ENCODE measurements at regions not wholly inside any gene's neighbourhood (a gene's known extent, or its start where the extent isn't known, plus 50 kb on each side); places are given as distances from the start of the nearest gene placed in this dataset.
"Not testable (repeated sequence)": the region's sequence is repeated elsewhere in the genome, so short reads cannot be mapped to it uniquely, and the experiment has no call there.

- DNase-seq = no peak
Measured at GRCh38 chr12:112616469-112617152, 174.9 kb upstream of the RPH3A start.

DNA sequence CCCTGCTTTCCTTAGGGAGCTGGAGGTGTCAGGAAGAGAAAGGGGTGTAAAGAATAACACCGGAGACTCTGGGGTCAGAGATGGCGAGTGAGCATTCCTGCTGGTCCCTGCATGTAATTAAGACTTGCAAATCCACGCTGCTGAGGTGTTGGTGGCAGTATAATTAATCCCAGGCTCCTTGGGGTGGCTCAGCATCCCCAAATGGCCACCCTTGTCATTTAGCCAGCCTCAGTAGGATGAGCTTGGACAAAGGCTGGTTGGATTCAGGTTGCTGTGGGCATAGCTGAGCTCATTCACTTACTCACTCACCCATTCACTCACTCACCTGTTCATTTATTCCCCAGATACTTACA lies 174.4 kb upstream of the RPH3A start:
- DNase-seq = no peak

- no peak for DNase-seq
Measured at GRCh38 chr12:112627851-112628250, 163.7 kb upstream of the RPH3A start.

- not testable (repeated sequence) for DNase-seq
Measured at GRCh38 chr12:112631974-112632373, 159.6 kb upstream of the RPH3A start.

- DNase-seq = no peak
Measured at GRCh38 chr12:112635036-112635435, 156.5 kb upstream of the RPH3A start.

DNA sequence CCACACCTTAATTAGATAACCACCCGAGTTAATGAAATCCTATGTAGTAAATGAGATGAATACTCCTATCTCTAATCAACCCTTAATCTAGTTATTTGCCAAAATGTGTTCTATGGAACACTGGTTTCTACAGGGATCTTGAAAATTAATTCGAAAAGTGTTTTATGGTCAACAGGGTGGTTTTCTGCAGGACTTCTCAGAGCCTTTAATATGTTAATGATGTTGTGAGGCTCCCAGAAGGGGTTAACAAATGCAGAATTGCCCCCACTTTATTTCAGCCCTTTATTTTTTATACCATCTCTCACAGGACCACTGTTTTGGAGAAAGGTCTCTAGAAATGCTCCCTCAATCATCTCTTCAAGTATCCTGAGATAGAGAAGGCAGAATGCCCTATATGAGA lies 153.1 kb upstream of the RPH3A start:
- DNase-seq = no peak

DNA sequence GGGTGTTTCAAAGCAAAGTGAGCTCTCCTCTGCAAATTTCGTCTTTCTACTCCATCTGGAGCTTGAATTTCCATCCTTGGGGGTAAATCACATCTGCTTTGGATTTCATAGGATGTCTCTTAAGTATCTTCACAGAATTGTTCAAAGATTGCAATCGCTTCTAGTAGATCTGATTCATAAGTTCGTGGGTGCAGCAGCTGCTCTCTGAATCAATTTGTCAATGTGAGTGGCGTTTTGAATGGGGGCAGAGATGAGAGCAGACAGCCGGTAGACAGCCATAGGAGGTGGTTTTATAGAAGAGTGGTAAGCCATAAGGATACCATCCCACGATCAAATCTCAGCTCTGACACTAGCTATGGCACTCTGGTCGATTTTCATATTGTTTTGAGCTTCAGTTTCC lies 146.0 kb upstream of the RPH3A start:
- no peak for DNase-seq

- no peak for DNase-seq
Measured at GRCh38 chr12:112656141-112656540, 135.4 kb upstream of the RPH3A start.

DNA sequence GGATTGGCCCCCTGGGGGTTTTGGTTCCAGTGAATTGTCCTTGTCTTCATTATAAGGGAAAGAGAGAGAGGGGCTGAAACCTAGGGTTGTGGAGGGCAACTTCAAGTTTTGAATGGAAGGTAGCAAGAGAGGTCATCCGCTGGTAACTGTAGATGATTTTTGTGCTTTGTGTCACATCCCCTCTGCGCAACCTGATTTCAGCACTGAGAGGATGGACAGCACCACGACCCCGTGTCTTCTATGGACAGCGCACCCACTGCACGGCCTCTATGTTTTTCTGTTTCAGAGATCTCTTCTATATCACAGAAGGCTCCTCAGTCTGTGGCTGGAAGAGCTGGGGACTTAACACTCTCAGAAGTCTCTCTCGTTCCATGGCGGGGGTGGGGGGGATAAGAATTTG lies 127.0 kb upstream of the RPH3A start:
- DNase-seq = no peak

DNA sequence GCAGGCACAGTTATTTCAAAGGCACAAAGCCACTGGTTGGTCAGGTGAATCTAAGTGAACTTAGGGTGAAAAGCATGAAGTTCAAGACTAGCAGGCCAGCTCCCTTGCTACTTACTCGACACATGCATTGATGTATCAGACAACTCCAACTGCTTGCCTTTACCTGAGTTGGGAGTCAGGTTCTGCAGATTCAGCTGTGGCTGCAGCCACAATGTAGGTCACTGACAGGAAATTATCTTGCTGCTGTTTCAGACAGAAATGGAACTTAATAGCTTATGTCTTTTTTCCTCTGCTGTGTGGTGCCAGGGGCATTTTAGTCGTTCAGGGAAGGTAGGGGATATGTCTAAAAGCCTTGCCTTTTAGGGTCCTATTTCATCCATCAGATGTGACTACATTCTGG lies 125.6 kb upstream of the RPH3A start:
- DNase-seq = no peak

DNA sequence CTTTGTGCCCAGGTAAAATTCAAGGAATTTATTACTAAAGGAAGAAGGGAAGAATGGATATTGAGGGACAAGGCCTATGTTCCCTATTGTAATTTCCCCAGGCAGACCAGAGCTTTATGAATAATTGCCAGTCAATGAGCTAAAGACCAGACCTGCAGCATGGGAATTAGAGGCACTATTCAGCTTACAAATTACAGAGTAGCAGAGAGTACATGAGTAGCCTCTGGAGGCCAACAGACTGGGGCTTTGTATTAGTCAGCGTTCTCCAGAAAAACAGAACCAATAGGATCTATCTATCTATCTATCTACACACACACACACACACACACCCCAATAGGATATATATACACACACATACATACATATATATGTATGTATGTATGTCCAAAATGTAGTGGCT lies 120.0 kb upstream of the RPH3A start:
- no peak for DNase-seq

DNA sequence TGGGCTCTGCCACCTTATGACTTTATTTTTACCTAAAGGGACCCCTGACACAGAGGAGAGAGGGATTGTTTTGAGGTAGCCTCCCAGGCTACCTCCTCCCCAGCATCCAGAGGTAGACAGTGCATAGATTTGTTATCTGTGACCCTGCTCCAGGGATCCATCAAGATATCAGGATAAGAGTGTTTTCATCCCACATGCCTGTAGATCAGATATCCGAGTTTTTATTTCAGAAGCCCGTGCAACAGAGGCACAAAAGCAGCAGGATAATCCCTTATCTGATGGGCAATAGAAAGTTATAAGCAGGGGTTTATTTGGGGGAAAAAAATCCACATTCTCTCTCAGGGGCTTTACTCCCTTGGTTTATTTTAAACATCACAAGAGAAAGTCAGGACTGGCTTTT lies 117.0 kb upstream of the RPH3A start:
- DNase-seq = no peak

DNA sequence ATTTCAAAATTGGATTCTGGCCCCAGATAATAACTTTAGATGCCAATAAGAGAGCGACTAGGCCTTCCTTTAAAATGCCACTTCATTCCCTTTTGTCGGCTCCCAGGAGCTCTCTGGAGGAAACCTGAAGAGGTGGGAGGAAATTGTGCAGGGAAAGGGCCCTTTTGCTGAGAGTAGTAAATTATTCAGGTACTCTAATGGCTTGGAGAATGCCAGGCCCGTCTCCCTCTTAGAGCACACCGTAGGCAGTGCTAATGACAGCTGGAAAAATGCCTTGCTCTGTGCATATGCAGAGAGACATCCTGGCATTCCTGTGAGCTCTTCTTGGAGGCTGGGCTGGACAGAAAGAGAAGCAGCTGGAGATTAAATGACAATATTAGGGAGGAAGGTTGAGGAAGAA lies 115.0 kb upstream of the RPH3A start:
- no peak for DNase-seq

- no peak for DNase-seq
Measured at GRCh38 chr12:112677050-112677765, 114.3 kb upstream of the RPH3A start.

DNA sequence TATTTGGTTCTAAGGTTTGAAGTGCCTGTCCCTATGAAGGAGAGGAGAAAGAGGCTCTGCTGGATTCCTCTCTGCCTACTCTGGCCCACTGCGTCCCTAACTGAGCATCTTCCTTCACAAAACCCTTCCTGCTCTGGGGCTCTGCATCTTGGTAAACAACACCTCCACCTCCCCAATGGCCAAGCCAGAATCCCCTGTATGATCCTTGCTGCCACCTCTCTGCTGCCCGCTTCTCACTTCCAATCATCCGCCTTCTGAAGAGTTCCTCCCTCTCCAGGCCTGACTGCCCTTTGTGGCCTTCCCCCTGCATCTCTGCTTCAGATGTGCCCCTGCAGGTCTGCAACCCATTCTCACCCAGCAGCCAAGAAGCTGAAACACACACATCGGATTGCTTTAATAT lies 110.6 kb upstream of the RPH3A start:
- no peak for DNase-seq

DNA sequence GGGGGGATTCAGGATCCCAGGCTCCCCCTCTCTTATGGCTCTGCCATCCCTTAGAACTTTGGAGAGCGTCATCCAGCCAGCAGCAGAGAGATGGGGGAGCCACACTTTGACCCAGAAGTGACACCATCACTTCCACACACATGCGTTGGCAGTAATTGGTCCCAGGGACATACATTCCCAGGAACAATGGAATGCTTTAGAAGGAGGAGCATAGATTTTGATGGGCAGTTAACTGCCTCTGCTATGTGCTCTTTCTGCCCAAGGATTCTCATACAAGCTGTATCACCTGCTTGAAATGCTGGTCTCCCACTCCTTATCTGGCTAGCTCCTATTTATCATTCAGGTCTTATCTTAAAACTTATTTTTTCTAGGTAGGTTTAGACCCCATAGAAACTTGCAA lies 109.0 kb upstream of the RPH3A start:
- DNase-seq = no peak

DNA sequence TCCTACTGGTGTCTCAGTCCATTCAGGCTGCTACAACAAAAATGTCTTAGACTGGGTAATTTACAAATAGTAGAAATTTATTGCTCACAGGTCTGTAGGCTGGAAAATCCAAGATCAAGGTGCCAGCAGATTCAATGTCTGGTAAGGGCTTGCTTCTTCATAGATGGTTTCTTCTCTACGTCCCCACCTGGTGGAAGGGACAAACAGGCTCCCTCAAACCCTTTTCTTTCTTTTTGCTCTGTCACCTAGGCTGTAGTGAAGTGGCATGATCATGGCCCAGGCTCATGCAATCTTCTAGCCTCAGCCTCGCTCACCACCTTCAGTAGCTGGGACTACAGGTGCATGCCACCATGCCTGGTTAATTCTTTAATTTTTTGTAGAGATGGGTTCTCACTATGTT lies 106.8 kb upstream of the RPH3A start:
- no peak for DNase-seq

GRCh38 chr12:112685321-112685720 lies 106.2 kb upstream of the RPH3A start:
- no peak for DNase-seq

DNA sequence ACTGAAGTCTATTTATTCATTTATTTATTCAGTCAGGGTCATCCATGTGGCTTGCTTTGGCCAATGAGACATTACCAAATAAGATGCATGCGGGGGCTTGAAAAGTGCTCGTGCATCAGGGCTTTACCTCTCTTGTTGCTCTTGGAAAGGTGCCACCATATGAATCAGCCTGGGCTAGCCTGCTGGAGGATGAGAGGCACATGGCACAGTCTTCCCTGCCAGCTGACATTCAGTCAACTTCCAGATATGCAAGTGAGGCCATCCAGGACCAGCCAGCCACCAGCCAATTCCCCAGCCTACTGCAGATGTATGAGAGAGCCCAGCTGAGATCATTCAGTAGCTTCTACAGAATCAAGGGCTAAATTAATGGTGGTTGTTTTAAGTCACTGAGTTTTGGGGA lies 105.2 kb upstream of the RPH3A start:
- no peak for DNase-seq

- DNase-seq = no peak
Measured at GRCh38 chr12:112694065-112694464, 97.5 kb upstream of the RPH3A start.

GRCh38 chr12:112697441-112697840 lies 94.1 kb upstream of the RPH3A start:
- not testable (repeated sequence) for DNase-seq

- no peak for DNase-seq
Measured at GRCh38 chr12:112705037-112705632, 86.4 kb upstream of the RPH3A start.

DNA sequence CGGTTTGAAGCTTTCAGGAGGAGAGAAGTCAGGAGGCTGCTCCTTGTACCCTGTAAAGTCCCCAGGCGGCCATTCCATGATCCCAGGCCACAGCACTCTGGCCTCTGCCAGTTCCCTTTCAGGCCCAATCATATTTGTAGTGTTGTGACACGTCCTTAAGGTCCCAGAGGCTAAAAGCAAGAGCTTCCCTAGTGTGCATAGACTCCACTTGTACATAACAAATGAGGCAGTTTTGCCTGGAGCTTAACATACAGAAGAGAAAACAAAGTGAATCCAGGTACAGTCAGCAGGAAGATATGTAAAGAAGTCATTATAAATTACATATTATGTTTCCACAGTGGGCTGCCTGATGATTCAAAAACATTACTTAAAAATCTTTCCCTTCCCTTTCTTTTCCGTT lies 81.1 kb upstream of the RPH3A start:
- DNase-seq = no peak

DNA sequence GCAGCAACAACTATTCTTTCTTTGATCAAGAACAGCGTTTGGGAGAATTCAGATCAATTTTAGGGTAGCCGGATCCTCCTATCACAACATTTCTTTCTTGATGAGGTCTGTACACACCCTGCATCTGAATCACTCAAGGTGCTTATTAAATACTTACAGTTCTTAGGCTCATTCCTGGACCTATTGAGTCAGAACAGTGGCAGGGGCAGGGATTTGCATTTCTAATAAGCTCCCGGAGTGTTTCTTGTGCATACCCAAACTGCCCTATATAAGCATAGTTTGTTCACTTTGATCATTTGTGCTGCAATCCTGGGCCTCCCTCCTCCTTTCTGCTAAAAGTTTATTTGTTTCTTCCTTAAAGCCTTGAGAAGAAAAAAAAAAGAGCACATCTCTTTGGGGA lies 80.5 kb upstream of the RPH3A start:
- DNase-seq = no peak

- no peak for DNase-seq
Measured at GRCh38 chr12:112711507-112711906, 80.0 kb upstream of the RPH3A start.

All from NCI-H2029 treated with DMSO at 0.1 percent for 48 hours (cell line).